ENCODE measurements at regions not wholly inside any gene's neighbourhood (a gene's known extent, or its start where the extent isn't known, plus 50 kb on each side); places are given as distances from the start of the nearest gene placed in this dataset.

GRCh38 chr7:119561751-119562150, 711.2 kb upstream of the KCND2 start:
- TF ChIP-seq CTCF (IDR thresholded peaks at IDR 0.05) (no peak), POLR2A (IDR thresholded peaks at IDR 0.05) (no peak)
- Histone ChIP-seq H3K36me3 (no peaks in the 10 kb centered on the region), H3K4me1 (no peaks in the 10 kb centered on the region), H3K4me3 (no peak overlapping the region), H3K27ac (no peak overlapping the region), H3K27me3 (no peaks in the 10 kb centered on the region), H3K9me3 (no peaks in the 10 kb centered on the region)
- intact Hi-C loops (cut with DNase I; ENCODE audit: low total_unique reads) = no loop called here
- DNase-seq = no peak

- no peaks in the 10 kb centered on the region for H3K36me3 ChIP-seq
- H3K4me1 ChIP-seq = no peaks in the 10 kb centered on the region
- TF ChIP-seq CTCF (IDR thresholded peaks at IDR 0.05) = no peak
- TF ChIP-seq POLR2A (IDR thresholded peaks at IDR 0.05) = no peak
- no peaks in the 10 kb centered on the region for H3K9me3 ChIP-seq
- intact Hi-C loops (cut with DNase I; ENCODE audit: low total_unique reads) = no loop called here
- H3K4me3 ChIP-seq = no peak overlapping the region
- H3K27me3 ChIP-seq = no peaks in the 10 kb centered on the region
- no peak overlapping the region for H3K27ac ChIP-seq
- no peak for DNase-seq
Measured at GRCh38 chr7:119562839-119563238, 710.1 kb upstream of the KCND2 start.

GRCh38 chr7:119571666-119572065, 701.3 kb upstream of the KCND2 start:
- Histone ChIP-seq H3K4me1 (no peaks in the 10 kb centered on the region), H3K27me3 (no peaks in the 10 kb centered on the region), H3K27ac (no peak overlapping the region), H3K9me3 (no peaks in the 10 kb centered on the region), H3K36me3 (no peaks in the 10 kb centered on the region), H3K4me3 (no peak overlapping the region)
- intact Hi-C loops (cut with DNase I; ENCODE audit: low total_unique reads) = no loop called here
- DNase-seq = no peak
- TF ChIP-seq POLR2A (IDR thresholded peaks at IDR 0.05) = no peak

- H3K9me3 ChIP-seq = no peaks in the 10 kb centered on the region
- H3K27ac ChIP-seq = no peak overlapping the region
- no peak for TF ChIP-seq CTCF (IDR thresholded peaks at IDR 0.05)
- TF ChIP-seq POLR2A (IDR thresholded peaks at IDR 0.05) = no peak
- no peaks in the 10 kb centered on the region for H3K36me3 ChIP-seq
- no peaks in the 10 kb centered on the region for H3K27me3 ChIP-seq
- intact Hi-C loops (cut with DNase I; ENCODE audit: low total_unique reads) = no loop called here
- no peak overlapping the region for H3K4me3 ChIP-seq
- DNase-seq = no peak
- no peaks in the 10 kb centered on the region for H3K4me1 ChIP-seq
Measured at GRCh38 chr7:119572132-119572531, 700.8 kb upstream of the KCND2 start.

GRCh38 chr7:119572541-119572940, 700.4 kb upstream of the KCND2 start:
- no peak for DNase-seq
- intact Hi-C loops (cut with DNase I; ENCODE audit: low total_unique reads) = no loop called here

More at GRCh38 chr7:119572541-119572940, 700.4 kb upstream of the KCND2 start:
- Histone ChIP-seq H3K9me3 (no peaks in the 10 kb centered on the region), H3K27ac (no peak overlapping the region), H3K4me1 (no peaks in the 10 kb centered on the region), H3K27me3 (no peaks in the 10 kb centered on the region), H3K4me3 (no peak overlapping the region), H3K36me3 (no peaks in the 10 kb centered on the region)
- TF ChIP-seq CTCF (IDR thresholded peaks at IDR 0.05) (no peak), POLR2A (IDR thresholded peaks at IDR 0.05) (no peak)
